ENCODE measurements at regions not wholly inside any gene's neighbourhood (a gene's known extent, or its start where the extent isn't known, plus 50 kb on each side); places are given as distances from the start of the nearest gene placed in this dataset.

- Mint-ChIP-seq H3K27me3 (peaks cover 7% of the 10 kb centered on the region), H3K9me3 (no peaks in the 10 kb centered on the region), H3K27ac (no peak overlapping the region), H3K36me3 (no peaks in the 10 kb centered on the region), H3K4me3 (no peak overlapping the region), H3K4me1 (no peaks in the 10 kb centered on the region)
These were observed 70.4 kb downstream of the RCN1 start for GRCh38 chr11:32161293-32161692.

DNA sequence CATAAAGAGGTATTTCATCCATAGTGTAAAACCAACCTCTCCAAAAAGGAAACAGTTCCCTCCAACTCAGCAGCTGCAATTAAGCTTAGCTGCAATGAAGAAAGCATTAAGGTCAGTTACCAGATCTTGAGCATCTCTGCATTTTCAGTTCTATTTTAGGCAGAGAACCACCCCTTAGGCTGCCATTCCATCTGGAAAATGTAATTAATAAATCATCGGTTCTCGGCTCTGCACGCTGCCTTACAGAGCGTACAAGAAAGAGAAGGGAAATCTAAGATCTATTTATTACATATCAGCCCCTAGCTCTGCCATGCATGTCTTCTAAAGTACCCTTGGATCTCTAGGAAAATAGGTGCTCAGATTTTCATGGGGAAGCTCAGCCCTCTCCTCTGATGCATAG is 71.5 kb downstream of the RCN1 start:
- no peak overlapping the region for H3K27ac Mint-ChIP-seq
- H3K4me3 Mint-ChIP-seq = no peak overlapping the region
- H3K36me3 Mint-ChIP-seq = no peaks in the 10 kb centered on the region
- no peaks in the 10 kb centered on the region for H3K9me3 Mint-ChIP-seq
- H3K4me1 Mint-ChIP-seq = no peaks in the 10 kb centered on the region
- peaks cover 7% of the 10 kb centered on the region for H3K27me3 Mint-ChIP-seq

DNA sequence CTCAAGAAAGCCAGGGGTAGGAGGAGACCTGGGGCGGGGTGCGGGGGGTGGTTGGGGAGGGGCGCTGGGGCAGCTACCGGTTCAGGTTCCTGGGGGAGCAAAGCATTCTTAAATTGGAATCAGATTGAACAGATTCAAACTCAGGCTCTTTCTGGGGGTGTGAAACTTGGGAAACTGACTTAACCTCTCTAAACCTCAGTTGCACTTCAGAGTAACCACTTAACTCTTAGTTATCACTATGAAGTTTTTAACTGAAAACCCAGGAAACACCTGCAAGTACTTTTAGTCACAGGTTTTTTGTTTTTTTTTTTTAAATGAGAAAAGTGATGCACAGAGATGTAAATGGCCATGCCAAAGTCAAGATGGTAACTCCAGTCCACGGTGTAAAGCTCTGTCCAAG is 72.0 kb downstream of the RCN1 start:
- Mint-ChIP-seq H3K27me3 (peaks cover 7% of the 10 kb centered on the region), H3K9me3 (no peaks in the 10 kb centered on the region), H3K36me3 (no peaks in the 10 kb centered on the region), H3K4me1 (no peaks in the 10 kb centered on the region), H3K4me3 (no peak overlapping the region), H3K27ac (no peak overlapping the region)

GRCh38 chr11:32163557-32163956 is 72.7 kb downstream of the RCN1 start:
- Mint-ChIP-seq H3K4me3 (no peak overlapping the region), H3K9me3 (no peaks in the 10 kb centered on the region), H3K27ac (no peak overlapping the region), H3K4me1 (peaks cover 4% of the 10 kb centered on the region), H3K27me3 (peaks cover 7% of the 10 kb centered on the region), H3K36me3 (no peaks in the 10 kb centered on the region)

DNA sequence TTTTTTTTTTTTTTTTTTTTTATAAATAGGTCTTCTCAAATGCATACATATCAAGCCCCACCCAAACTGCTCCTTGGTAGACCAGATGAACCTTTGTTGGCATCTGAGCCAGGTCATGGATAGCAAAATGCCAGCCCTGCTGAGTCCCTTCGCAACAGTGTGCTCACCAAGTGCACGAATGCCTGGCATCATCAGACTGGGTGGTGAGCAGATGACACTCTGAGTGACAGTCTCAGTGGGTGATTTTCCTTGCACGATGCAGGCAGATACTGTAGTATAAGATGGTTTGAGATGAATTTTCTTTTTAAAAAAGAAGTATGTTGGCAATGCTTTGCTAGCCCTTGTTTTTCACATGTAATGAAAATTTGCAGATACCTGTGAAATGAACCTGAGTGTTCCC is 74.0 kb downstream of the RCN1 start:
- no peak overlapping the region for H3K4me3 Mint-ChIP-seq
- no peaks in the 10 kb centered on the region for H3K36me3 Mint-ChIP-seq
- peaks cover 5% of the 10 kb centered on the region for H3K27me3 Mint-ChIP-seq
- H3K4me1 Mint-ChIP-seq = peaks cover 14% of the 10 kb centered on the region
- H3K27ac Mint-ChIP-seq = no peak overlapping the region
- no peaks in the 10 kb centered on the region for H3K9me3 Mint-ChIP-seq

- Mint-ChIP-seq H3K36me3 (no peaks in the 10 kb centered on the region), H3K27me3 (peaks cover 2% of the 10 kb centered on the region), H3K27ac (no peak overlapping the region), H3K4me3 (no peak overlapping the region), H3K9me3 (no peaks in the 10 kb centered on the region), H3K4me1 (peaks cover 22% of the 10 kb centered on the region)
These were observed 78.0 kb downstream of the RCN1 start for GRCh38 chr11:32168924-32169323.

- Mint-ChIP-seq H3K4me1 (peaks cover 22% of the 10 kb centered on the region), H3K9me3 (no peaks in the 10 kb centered on the region), H3K27ac (no peak overlapping the region), H3K27me3 (no peaks in the 10 kb centered on the region), H3K4me3 (no peak overlapping the region), H3K36me3 (no peaks in the 10 kb centered on the region)
These were observed 80.6 kb downstream of the RCN1 start for GRCh38 chr11:32171445-32171844.

GRCh38 chr11:32172041-32172847 is 81.4 kb downstream of the RCN1 start:
- H3K9me3 Mint-ChIP-seq = no peaks in the 10 kb centered on the region
- H3K27ac Mint-ChIP-seq = no peak overlapping the region
- no peak overlapping the region for H3K4me3 Mint-ChIP-seq

GRCh38 chr11:32172848-32173834 is 82.3 kb downstream of the RCN1 start:
- H3K4me1 Mint-ChIP-seq = peaks cover 22% of the 10 kb centered on the region
- no peak overlapping the region for H3K27ac Mint-ChIP-seq
- no peaks in the 10 kb centered on the region for H3K27me3 Mint-ChIP-seq
- no peaks in the 10 kb centered on the region for H3K9me3 Mint-ChIP-seq
- H3K4me3 Mint-ChIP-seq = no peak overlapping the region
- no peaks in the 10 kb centered on the region for H3K36me3 Mint-ChIP-seq

More at GRCh38 chr11:32172041-32172847, 81.4 kb downstream of the RCN1 start:
- Mint-ChIP-seq H3K36me3 (no peaks in the 10 kb centered on the region), H3K27me3 (no peaks in the 10 kb centered on the region), H3K4me1 (peaks cover 22% of the 10 kb centered on the region)

DNA sequence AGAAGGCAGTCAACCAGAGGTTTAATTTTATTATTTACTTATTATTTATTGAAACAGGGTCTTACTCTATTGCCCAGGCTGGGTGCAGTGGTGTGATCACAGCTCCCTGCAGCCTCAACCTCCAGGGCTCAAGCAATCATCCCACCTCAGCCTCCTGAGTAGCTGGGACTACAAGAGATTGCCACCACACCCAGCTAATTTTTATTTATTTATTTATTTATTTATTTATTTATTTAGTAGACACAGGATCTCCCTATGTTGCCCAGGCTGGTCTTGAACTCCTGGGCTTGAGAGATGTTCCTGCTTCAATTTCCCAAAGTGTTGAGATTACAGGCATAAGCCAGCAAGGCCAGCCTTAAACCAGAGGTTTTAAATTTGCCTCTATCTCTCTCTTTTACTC is 83.1 kb downstream of the RCN1 start:
- Mint-ChIP-seq H3K27me3 (peaks cover 2% of the 10 kb centered on the region), H3K4me1 (peaks cover 14% of the 10 kb centered on the region), H3K27ac (no peak overlapping the region), H3K36me3 (no peaks in the 10 kb centered on the region), H3K4me3 (no peak overlapping the region), H3K9me3 (no peaks in the 10 kb centered on the region)

DNA sequence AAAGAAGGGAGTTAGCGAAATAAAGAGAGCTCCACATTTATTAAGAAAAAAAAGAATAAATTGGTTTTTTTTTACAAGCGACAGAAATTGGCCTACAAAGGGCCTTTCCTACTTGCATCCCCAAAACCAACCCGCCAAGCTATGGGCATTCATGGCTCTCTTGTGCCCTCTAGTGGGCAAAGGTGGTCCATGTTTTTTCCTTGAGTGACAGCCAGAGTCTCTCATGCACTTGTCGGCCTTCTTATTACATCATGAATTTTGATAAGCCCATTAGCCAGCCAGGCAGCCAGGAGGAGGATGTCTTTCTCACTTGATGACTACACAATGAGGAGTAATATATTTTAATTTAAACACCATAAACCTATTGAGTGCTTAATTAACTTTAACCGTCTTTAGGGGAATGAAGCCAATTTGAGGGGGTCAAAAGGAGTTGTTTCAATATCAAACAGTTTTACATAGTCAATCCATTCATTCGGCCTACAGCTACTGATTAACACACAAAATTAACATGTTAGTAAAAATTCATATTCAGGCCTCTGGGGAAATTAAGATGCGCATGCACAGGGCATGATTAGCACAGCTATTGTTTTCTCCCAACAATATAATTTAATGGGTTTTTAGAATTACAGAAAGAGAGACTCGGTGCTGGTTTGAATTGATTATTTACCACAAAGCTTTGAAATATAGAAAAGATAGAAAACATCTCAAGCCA is 85.5 kb downstream of the RCN1 start:
- peaks cover 4% of the 10 kb centered on the region for H3K4me1 Mint-ChIP-seq
- H3K27ac Mint-ChIP-seq = no peak overlapping the region
- peaks cover 2% of the 10 kb centered on the region for H3K27me3 Mint-ChIP-seq
- H3K9me3 Mint-ChIP-seq = no peaks in the 10 kb centered on the region
- no peak overlapping the region for H3K4me3 Mint-ChIP-seq
- H3K36me3 Mint-ChIP-seq = no peaks in the 10 kb centered on the region

- Mint-ChIP-seq H3K27me3 (peaks cover 3% of the 10 kb centered on the region), H3K4me1 (no peaks in the 10 kb centered on the region), H3K36me3 (no peaks in the 10 kb centered on the region), H3K9me3 (no peaks in the 10 kb centered on the region), H3K27ac (no peak overlapping the region), H3K4me3 (no peak overlapping the region)
These were observed 87.8 kb downstream of the RCN1 start for GRCh38 chr11:32178692-32179091.

GRCh38 chr11:32183512-32183911 is 92.6 kb downstream of the RCN1 start:
- peaks cover 6% of the 10 kb centered on the region for H3K27me3 Mint-ChIP-seq
- no peak overlapping the region for H3K27ac Mint-ChIP-seq
- H3K4me3 Mint-ChIP-seq = no peak overlapping the region
- H3K36me3 Mint-ChIP-seq = no peaks in the 10 kb centered on the region
- no peaks in the 10 kb centered on the region for H3K4me1 Mint-ChIP-seq
- no peaks in the 10 kb centered on the region for H3K9me3 Mint-ChIP-seq

GRCh38 chr11:32184041-32184722 is 93.3 kb downstream of the RCN1 start:
- no peaks in the 10 kb centered on the region for H3K9me3 Mint-ChIP-seq
- peaks cover 6% of the 10 kb centered on the region for H3K27me3 Mint-ChIP-seq
- H3K4me3 Mint-ChIP-seq = no peak overlapping the region
- H3K4me1 Mint-ChIP-seq = no peaks in the 10 kb centered on the region
- H3K36me3 Mint-ChIP-seq = no peaks in the 10 kb centered on the region
- no peak overlapping the region for H3K27ac Mint-ChIP-seq

GRCh38 chr11:32184723-32185376 is 94.0 kb downstream of the RCN1 start:
- H3K4me1 Mint-ChIP-seq = no peaks in the 10 kb centered on the region
- H3K9me3 Mint-ChIP-seq = no peaks in the 10 kb centered on the region
- H3K4me3 Mint-ChIP-seq = no peak overlapping the region
- H3K27me3 Mint-ChIP-seq = peaks cover 6% of the 10 kb centered on the region
- H3K36me3 Mint-ChIP-seq = no peaks in the 10 kb centered on the region
- H3K27ac Mint-ChIP-seq = no peak overlapping the region

All from activated naive CD4-positive, alpha-beta T cell treated with anti-CD3 and anti-CD28 coated beads, Interleukin-2, amount 50 U/mL, for 24 hours (primary cell).